Astrocyte of the spinal cord (primary cell): ENCODE measurements at regions not wholly inside any gene's neighbourhood (a gene's known extent, or its start where the extent isn't known, plus 50 kb on each side); places are given as distances from the start of the nearest gene placed in this dataset.
A peak's percentile ranks its signal among the peaks of the same experiment; 100 is the strongest.

Source experiments
- DNase-seq: peaks from one replicate; pipeline ENCODE4 v3.0.0; 2011; ENCODE audit warnings: low read depth, low spot score
- H3K4me3 ChIP-seq: 2 replicates; pipeline ENCODE4 v1.5.1; 2011; ENCODE audit warnings: low read depth, mild to moderate bottlenecking, low read length, moderate library complexity
- CTCF ChIP-seq: IDR thresholded peaks from 2 replicates; pipeline ENCODE4 v1.5.1; 2012; ENCODE audit warnings: low read depth, mild to moderate bottlenecking, low read length, inconsistent platforms
- in situ Hi-C: cut with HindIII; loops from 2 replicates; pipeline ENCODE4 v1.10.0; 2017; ENCODE audit warnings: low sequenced_read_pairs

GRCh38 chr3:102225407-102226132 is 209.2 kb upstream of the ZPLD1 start:
- no peak overlapping the region for H3K4me3 ChIP-seq
- in situ Hi-C loops: loop anchor here (10.0 kb wide), 1 partner anchor 421 kb away; no protein-coding TSS in a partner anchor
- DNase-seq: peak; percentile 82
- TF ChIP-seq CTCF: peak; percentile 45

GRCh38 chr3:102226463-102226862 is 208.4 kb upstream of the ZPLD1 start:
- no peak for DNase-seq
- no peak for TF ChIP-seq CTCF
- in situ Hi-C loops: loop anchor here (10.0 kb wide), 1 partner anchor 422 kb away; no protein-coding TSS in a partner anchor
- H3K4me3 ChIP-seq: no peak overlapping the region

- peak; percentile 77 for DNase-seq
- no peak overlapping the region for H3K4me3 ChIP-seq
- peak; percentile 96 for TF ChIP-seq CTCF
- in situ Hi-C loops: loop anchor here (10.0 kb wide), 1 partner anchor 424 kb away; no protein-coding TSS in a partner anchor
These were observed 205.7 kb upstream of the ZPLD1 start for GRCh38 chr3:102229062-102229655.

GRCh38 chr3:102230057-102230456 is 204.8 kb upstream of the ZPLD1 start:
- no peak for TF ChIP-seq CTCF
- in situ Hi-C loops: no loop called here

GRCh38 chr3:102233881-102234280 is 200.9 kb upstream of the ZPLD1 start:
- no peak for TF ChIP-seq CTCF
- no peak for DNase-seq
- no peak overlapping the region for H3K4me3 ChIP-seq
- in situ Hi-C loops: no loop called here

More at GRCh38 chr3:102230057-102230456, 204.8 kb upstream of the ZPLD1 start:
- H3K4me3 ChIP-seq: no peak overlapping the region
- DNase-seq: no peak

- TF ChIP-seq CTCF: peak; percentile 55
- in situ Hi-C loops: no loop called here
- H3K4me3 ChIP-seq: no peak overlapping the region
- peak; percentile 29 for DNase-seq
These were observed 199.1 kb upstream of the ZPLD1 start for GRCh38 chr3:102235679-102236078.
